LoVo (cell line): ENCODE measurements at regions not wholly inside any gene's neighbourhood (a gene's known extent, or its start where the extent isn't known, plus 50 kb on each side); places are given as distances from the start of the nearest gene placed in this dataset.
"Not testable (repeated sequence)": the region's sequence is repeated elsewhere in the genome, so short reads cannot be mapped to it uniquely, and the experiment has no call there.

Experiments
- DNase-seq: peaks from one replicate; pipeline ENCODE4 v3.0.0-alpha.2; 2016; ENCODE audit warnings: low spot score

DNA sequence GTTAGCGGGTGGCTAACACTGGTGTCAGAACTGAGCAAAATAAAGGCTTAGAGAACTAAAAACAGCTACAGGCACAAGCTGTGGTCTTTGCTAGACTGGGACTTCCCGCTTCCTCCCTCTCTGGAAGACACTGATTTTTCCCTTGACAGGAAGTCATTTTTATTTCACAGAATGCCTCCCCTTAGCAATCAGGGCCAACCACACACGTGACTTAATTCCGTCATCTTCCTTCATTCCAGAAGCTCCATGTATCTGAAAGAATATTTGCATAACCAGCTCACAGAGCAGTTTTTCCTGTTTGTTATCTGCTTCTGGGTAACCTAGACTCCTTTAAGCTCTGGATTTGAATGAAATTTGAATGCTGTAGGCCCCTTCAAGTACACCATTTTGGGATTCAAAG is 327.5 kb upstream of the FRG1 start:
- DNase-seq, result no peak

DNA sequence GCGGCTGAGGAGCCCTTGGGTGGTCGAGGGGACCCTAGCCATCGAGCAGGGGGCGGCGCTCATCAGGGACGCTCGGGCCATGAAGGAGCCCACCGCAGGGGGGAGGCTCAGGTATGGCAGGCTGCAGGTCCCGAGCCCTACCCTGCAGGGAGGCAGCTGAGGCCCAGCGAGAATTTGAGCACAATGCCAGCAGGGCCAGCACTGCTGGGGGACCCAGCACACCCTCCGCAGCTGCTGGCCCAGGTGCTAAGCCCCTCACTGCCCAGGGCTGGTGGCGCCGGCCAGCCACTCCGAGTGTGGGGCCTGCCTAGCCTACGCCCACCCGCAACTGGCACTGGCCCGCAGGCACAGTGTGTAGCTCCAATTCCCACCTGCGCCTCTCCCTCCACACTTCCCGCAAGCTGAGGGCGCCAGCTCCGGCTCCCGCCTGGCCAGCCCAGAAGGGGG is 325.4 kb upstream of the FRG1 start:
- DNase-seq, result no peak

DNA sequence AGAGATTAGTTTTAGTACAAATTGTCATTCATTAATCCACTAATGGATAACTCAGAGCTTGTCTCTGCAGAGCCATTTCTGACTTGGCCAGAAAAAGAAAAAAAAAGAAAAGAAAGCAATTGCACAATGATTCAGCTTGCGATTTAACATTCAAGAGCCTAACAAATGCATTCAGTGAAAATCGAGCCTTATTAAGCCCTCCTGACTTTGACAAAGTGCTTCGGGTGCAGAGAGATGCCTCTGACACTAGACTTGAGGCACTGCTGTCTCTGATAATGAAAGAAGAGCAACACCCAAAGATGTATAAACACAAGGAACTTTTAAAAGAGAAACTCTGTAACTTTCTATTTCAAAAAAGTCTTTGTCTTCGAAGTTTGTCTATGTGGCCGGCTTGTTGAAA is 322.9 kb upstream of the FRG1 start:
- DNase-seq, result not testable (repeated sequence)

DNA sequence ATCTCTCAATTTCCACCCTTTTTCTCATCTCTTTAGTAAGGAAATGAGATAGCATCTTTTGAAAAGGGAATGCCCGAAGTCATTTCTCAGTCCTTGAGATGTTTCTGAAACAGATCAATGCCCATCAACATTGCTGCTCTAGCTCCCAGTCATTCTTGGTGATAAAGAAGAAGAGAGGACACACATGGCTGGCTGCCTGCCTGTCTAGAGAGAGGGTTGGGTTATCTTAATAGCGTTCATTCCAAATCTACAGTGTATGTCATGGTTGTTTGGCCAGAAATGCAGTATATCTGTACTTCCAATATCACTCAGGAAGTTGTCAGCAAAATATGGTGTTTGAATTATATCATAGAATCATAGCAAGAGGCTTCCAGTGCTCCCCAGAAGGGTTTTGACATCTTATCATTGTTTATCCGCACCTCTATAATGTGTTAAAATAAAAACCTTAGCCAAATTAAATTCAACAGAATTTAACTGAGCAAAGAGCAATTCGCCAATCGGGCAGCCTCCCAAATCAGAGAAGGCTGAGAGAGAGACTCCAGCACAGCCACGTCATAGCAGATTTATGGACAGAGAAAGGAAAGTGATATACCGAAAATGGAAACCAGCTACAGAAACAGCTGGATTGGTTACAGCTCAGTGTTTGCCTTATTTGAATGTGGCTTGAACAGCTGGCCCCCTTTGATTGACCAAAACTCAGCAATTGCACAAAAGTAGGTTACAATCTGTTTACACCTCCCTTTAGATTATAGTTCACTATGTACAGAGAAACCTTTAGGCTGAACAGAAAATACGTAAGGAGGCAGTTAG is 321.0 kb upstream of the FRG1 start:
- DNase-seq, result not testable (repeated sequence)

DNA sequence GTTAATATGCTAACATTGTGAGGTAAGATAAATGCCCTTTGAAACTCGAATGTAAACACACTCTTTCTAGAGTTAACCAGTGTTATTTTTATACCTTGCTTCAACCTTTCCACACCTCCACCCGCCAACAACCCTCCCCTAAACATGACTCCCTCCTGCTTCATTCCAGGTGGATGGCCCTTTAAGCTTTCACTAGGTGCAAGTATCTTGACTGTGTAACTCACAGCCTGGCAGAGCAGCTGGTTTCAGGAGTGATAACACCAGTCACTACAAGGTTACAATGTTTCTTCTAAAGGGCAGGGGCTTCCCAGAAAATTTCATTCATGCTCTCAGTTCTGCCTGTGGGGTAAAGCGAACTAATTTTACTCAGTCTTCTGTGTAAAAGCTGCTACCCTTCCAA is 318.1 kb upstream of the FRG1 start:
- not testable (repeated sequence) for DNase-seq

DNA sequence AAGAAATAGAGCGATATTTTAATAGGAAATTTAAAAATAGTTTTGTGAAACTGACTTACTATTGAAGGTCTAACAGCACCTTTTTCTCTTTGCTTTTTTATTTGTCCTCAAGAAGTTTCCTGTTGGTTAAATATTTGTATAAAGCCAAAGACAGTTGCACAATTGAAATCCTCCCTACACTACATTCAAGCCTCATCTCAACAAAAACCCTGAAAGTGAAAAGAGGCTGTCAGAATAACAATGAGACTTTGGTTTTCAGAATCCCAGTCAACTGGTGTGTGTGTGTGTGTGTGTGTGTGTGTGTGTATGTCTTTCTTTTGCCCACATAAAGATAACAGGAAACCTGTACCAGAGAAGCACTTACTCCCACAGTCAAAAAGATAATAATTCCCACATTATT is 313.6 kb upstream of the FRG1 start:
- not testable (repeated sequence) for DNase-seq

DNA sequence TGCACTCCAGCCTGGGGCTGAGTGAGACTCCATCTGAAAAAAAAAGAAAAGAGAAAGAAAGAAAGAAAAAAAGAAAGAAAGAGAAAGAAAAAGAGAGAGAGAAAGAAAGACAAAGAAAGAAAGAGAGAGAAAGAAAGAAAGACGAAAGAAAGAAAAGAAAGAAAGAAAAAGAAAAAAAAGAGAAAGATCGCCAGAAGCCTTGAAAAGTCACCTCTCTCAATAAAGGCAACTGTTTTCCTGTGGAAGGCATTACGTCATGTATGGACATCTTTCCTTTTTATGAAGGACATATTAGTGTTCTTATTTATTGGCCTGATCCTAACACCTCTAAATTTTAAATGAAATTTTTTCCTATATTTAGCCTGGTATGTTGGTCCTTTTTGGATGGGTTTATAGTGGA is 310.9 kb upstream of the FRG1 start:
- DNase-seq, result not testable (repeated sequence)

DNA sequence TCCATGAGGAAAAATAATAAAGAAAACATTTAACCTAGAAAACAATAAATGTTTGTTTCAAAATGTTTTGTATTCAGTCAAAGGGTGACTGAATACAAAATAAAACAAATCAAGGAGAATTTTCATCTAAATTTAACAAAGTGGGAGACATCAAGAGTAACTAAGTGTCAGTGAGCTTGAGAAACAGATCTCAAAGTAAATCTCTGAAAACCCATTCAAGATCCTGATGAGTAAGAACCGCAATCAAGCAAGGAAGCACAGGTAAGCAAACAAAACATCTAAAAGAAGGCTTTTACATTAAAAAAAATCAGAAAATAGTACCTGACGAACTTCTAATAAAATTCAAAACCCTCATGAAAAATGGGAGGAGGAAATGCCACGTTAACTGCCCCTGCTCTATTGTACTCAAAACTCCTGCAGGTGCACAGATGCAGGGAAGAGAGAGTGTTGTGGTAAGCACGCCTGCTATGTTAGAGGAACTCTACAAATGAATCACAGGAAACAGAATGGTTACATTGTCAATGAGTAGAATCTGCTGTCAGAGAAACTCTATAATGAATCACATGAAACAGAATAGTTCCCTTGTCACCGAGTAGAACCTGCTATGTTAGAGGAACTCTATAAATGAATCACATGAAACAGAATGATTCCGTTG is 309.6 kb upstream of the FRG1 start:
- DNase-seq, result not testable (repeated sequence)

DNA sequence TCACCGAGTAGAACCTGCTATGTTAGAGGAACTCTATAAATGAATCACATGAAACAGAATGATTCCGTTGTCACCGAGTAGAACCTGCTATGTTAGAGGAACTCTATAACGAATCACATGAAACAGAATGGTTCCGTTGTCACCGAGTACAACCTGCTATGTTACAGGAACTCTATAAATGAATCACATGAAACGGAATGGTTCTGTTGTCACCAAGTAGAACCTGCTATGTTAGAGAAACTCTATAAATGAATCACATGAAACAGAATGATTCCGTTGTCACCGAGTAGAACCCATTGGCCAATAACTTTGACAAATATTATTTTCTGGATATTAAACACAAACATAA is 309.1 kb upstream of the FRG1 start:
- not testable (repeated sequence) for DNase-seq

DNA sequence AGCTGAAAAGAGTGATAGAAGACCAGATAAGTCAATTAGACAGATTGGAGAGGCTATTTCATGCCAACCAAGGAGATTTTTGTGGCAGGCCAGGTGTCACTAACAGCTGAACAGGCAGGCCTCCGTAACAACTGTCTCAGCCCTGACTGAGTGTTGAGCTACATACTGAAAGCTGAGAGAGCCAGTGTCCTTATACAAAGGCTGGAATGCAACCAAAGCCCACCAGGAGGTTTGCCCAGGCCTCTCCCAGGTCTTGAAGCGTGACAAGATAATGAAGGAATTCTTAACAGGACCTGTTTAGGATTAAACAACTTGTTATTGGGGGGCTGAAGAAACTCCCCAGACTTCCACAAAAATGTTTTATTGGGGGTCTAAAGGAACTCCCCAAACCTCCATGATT is 290.2 kb upstream of the FRG1 start:
- DNase-seq, result not testable (repeated sequence)

DNA sequence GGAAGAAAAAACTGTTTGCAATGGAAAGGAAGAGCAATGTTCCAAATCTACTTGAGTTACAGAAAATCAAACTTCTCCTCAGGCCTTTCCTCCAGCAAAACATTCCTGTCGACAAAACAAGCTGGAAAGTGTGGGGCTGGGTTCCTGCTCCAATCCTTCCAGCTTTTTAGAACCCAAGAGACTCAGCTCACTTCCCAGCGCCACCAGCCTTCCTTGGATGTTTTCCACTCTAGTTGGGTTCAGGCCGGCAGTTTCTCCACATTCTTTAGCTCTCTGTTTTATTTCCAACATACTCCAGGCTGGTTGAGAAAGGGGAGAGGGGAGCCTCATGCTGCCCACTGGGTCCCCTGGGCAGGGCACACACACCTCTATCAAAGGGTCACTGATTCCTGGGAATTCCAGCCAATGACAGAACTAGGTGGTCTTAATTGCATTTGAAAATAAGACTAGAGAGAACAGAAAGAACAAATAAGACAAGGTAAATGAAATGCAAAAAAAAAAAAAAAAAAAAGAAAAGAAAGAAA is 287.5 kb upstream of the FRG1 start:
- not testable (repeated sequence) for DNase-seq

DNA sequence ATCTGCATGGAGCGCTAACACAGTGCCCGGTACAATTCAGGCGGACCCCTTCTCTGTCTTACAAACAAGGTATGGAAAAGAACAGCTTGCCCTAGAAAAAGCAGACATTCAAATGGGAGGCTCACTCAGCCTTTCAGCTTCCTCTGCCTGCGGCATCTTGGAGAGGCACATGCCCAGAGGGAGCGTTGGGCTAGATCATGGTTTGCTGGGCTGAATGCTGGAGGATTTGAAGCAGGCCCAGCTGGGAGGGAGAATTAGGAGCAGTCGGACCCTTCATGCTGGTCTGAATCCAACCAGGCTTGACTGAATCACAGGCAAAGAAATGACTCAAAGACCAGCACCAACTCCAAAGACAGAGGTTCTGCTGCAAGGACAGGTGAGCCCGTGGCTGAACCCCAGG is 286.7 kb upstream of the FRG1 start:
- not testable (repeated sequence) for DNase-seq

DNA sequence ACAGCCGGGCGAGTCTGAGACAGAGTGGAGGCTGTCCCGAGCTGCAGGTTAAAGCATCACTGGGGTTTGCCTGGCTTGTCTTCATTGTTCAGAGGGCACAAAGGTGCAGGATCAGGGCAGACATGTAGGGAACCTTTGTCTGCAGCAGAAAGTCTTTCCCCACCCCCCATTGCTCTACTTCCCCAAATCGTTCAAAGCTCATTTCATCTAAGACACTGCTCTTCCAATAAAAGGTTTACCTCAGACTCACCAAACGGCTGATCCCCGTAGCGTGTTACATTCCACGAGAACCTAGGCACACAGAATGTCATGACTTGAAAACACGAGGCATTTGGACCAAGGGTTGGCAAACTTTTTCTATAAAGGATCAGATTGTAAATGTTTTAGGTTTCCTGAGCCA is 286.3 kb upstream of the FRG1 start:
- not testable (repeated sequence) for DNase-seq

DNA sequence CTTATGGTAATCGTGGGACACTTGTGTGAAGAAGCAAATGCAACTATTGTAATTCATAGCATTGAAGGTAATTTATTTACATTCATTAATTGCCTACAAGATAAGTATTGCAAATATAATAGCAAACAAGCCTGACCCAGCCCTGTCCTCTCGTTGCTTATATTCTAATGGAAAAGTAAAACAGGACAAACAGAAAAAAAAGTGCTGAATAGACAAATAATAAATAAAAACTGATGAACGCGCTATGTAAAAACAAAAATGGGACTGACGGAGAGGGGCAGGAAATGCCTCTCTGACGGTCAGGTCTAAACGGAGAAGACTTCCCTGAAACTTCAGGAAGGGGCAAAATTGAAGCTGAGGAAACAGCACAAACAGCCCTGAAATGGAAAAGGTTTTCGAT is 284.9 kb upstream of the FRG1 start:
- not testable (repeated sequence) for DNase-seq

DNA sequence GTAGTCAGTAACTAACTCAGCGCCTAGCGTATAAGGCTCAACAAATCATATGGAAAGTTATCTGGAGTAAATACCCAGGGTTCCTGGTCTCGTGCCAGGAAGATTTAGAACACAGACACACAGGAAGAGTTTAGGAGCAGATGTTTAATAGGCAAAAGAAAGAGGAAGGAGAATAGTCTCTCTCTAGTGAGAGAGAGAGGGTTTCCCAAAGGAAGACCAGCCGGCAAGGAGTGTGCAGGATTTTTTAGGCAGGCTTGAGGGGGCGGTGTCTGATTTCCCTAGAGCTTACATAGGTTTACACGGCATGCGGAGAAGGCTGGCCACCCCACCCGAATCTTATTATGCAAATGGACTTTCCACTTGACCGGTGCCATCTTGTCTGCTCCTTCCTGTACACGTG is 284.0 kb upstream of the FRG1 start:
- no peak for DNase-seq

DNA sequence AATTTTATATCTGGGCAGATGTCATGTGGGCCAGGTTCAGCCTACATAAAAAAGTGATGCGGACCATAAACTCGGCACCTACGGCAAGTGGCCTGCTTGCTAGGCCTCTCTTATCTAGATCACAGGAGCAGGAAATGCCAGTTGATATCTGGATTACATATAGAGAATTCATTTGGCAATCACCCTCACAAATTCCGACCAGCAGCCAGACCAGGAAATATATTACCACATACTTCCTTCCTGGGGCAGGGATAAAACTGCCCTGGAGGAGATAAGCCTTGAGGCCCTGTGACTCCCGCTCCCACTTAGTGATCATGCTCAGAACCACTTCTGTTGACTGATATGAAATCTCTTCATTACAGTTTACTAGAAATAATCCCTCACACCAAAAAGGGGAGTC is 282.4 kb upstream of the FRG1 start:
- DNase-seq, result not testable (repeated sequence)

DNA sequence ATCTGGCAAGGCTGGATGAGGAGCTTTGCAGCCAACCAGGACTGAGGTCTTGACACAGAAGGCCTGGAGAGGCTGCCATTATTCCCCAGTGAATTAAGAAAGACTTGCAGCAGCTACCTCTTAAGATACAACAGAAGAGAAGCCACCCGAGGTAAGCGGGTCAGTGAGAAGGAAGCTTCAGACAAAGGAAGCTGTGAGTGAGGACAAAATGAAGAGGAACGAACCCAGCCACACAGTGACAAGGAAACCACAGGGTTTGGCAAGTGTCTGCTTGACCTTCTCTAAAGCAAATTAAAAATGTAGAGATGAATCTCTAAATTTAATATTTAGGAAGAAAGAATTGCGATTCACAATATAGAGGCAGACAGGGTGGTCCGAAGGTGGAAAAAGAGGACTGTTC is 281.8 kb upstream of the FRG1 start:
- not testable (repeated sequence) for DNase-seq

DNA sequence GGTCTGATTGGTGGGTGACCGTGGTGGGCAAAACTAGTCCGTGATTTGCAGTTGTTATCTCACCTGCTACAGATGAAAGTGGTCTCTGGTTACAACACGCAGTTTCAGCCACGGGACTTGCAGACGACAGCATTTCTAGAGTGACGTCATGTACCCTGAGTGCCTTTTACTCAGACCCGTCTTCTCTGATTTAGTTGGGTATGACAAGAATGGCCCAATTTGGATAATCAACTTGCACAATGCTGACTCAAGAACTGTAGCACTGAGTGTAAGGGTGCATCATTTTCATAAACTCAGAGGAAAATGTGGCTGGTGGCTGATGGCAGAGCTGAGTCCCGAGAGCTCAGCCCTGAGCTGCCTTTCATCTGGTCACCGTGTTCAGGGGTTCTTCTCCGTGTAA is 281.4 kb upstream of the FRG1 start:
- no peak for DNase-seq

DNA sequence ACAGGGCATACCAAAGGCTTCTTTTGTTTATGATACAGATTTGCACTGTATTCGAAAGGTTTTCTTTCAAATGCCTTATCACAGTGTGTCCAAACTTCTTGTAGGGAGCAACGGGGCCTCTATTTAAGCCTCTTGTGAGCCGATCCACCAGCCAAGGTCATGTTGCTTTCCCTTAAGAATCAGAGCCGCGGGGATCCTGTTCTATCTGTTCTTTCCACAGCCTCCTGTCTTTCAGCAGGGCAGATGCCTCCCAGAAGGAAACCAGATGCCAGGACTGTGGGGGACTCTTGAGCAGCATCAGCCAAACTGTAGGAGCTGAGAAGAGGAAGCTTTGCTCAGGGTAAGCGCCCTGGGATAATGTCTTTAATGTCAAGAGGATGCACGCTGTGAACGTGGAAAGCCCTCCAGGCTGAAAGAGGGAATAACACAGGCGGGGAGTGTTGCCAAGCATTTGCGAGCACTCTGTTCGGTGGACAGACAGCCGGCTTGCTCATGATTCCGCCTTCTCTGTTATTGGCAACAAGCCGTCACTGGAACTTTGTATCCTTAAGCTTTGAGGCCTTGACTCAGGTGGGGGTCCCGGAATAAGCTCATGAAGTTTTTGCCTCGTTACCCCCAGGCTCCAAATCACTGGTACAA is 279.8 kb upstream of the FRG1 start:
- no peak for DNase-seq

DNA sequence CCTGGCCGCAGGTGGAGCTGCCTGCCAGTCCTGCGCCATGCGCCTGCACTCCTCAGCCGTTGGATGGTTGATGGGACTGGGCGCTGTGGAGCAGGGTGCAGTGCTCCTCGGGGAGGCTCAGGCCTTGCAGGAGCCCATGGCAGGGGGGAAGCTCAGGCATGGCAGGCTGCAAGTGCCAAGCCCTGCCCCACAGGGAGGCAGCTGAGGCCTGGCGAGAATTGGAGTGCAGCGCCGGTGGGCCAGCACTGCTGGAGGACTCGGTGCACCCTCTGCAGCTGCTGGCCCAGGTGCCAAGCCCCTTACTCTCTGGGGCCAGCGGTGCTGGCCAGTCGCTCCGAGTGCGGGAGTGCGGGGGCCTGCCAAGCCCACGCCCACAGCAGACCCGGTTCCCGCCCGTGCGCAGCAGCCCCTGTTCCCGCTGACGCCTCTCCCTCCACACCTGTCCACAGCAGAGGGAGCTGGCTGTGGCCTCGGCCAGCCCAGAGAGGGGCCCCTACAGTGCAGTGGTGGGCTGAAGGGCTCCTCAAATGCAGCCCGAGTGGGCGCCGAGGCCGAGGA is 275.9 kb upstream of the FRG1 start:
- DNase-seq, result no peak

DNA sequence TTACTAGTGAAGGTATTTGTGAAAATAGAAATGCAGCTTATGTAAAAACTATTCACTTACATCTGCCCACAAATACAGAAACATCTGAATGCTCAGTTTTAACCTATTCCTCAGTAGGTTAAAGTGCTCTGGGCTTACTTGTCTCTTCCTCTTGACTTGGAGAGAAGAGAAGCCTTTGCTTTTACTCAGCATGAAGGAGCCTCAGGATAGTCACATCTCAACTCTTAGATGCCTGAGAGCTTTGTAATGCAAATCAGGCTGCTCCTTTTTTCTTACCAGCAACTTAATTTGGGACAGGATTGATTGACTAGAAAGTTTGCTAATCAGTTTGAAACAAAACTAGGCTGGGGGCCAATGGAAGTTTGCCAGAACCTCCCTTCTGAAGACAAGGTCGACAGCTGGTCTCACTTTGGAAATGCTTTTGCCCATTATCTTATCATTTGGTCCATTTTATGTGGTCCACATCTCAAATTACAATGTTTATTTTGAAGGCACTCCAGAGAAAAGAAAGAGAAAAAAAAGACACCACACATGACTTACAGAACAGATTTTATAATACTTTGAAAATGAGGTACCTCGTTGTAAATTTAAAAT is 274.9 kb upstream of the FRG1 start:
- not testable (repeated sequence) for DNase-seq

DNA sequence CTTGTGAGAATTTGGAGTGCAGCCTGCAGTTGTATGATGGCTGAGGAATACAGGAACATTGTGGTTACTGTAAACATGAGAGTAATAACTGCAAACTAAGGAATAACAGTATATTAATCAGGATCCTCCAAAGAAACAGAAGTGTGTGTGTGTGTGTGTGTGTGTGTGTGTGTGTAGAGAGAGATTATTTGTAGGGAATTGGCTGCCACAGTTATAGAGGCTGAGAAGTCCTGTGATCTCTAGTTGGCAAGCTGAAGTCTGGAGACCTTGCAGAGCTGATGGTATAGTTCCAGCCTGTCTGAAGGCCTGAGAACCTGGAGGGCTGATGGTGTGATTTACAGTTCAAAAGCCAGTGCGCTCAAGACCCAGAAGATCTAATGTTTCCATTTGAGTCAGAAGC is 273.3 kb upstream of the FRG1 start:
- not testable (repeated sequence) for DNase-seq
